Heart left ventricle (tissue), 16 donors: ENCODE measurements at regions not wholly inside any gene's neighbourhood (a gene's known extent, or its start where the extent isn't known, plus 50 kb on each side); places are given as distances from the start of the nearest gene placed in this dataset.
A peak's percentile ranks its signal among the peaks of the same experiment; 100 is the strongest.

Experiments used
- ATAC-seq, 4 donors: fragments of 200-7000 bp; cut with Tn5 transposase; one replicate each; pipeline ENCODE4 v1.9.1; 2020 to 2022; ENCODE audit warnings: moderate library complexity in 4 of 4, mild to moderate bottlenecking in 3 of 4, moderate number of reproducible peaks in 1 of 4
- DNase-seq, 5 donors: peaks; one replicate each; pipeline ENCODE4 v3.0.0-alpha.2; 2020
- H3K27ac ChIP-seq, 12 donors: fragments of 200-600 bp; sonication (generic) in 4 of 12; one replicate each; pipeline versions ENCODE4 v1.5.0 to v1.8.0; 2016 to 2022; ENCODE audit warnings: mild to moderate bottlenecking in 2 of 12
- H3K27me3 ChIP-seq, 9 donors: fragments of 200-600 bp; sonication (generic) in 2 of 9; one replicate each; pipeline versions ENCODE4 v1.5.1 to v1.8.0; 2016 to 2022; ENCODE audit warnings: mild to moderate bottlenecking in 3 of 9
- H3K36me3 ChIP-seq, 9 donors: fragments of 200-600 bp; sonication (generic) in 2 of 9; one replicate each; pipeline versions ENCODE4 v1.5.0 to v1.8.0; 2018 to 2022; ENCODE audit warnings: mild to moderate bottlenecking in 2 of 9
- H3K4me1 ChIP-seq, 12 donors: fragments of 200-600 bp; sonication (generic) in 4 of 12; one replicate each; pipeline versions ENCODE4 v1.5.0 to v1.8.0; 2016 to 2022; ENCODE audit warnings: mild to moderate bottlenecking in 3 of 12
- H3K4me3 ChIP-seq, 12 donors: fragments of 200-600 bp; sonication (generic) in 4 of 12; one replicate each; pipeline versions ENCODE4 v1.5.0 to v1.8.0; 2017 to 2022; ENCODE audit warnings: mild to moderate bottlenecking in 9 of 12, moderate library complexity in 4 of 12
- H3K9me3 ChIP-seq, 12 donors: fragments of 200-600 bp; sonication (generic) in 4 of 12; one replicate each; pipeline versions ENCODE4 v1.5.0 to v1.8.0; 2016 to 2022; ENCODE audit warnings: mild to moderate bottlenecking in 1 of 12
- CTCF ChIP-seq, 12 donors: fragments of 200-600 bp; sonication (generic) in 4 of 12; IDR thresholded peaks; one replicate each; pipeline versions ENCODE4 v1.5.0 to v1.8.0; 2018 to 2022; ENCODE audit warnings: antibody characterized with exemption in 12 of 12, mild to moderate bottlenecking in 5 of 12
- POLR2A ChIP-seq, 2 donors: fragments of 450-650 bp; IDR thresholded peaks; one replicate each; pipeline ENCODE4 v1.6.1; 2017; ENCODE audit warnings: antibody characterized with exemption in 2 of 2, mild to moderate bottlenecking in 2 of 2, moderate library complexity in 2 of 2
- WGBS, 4 donors: extraction: QIAGEN DNeasy Blood & Tissue Kit in 2 of 4; methylation state at CpG; one replicate each; pipeline versions ENCODE4 v1.1.5 to v1.1.7; 2013 to 2018; 5-methylcytosine and 5-hydroxymethylcytosine counted together
- intact Hi-C, 10 donors: fragments of 100-400 bp; cut with DNase I; formaldehyde crosslinking; loops; one replicate each; pipeline versions ENCODE4 v1.11.1 to v1.14.2; 2022
- donor health status: ischemic (EF 13 %, LVEDD 7.1; RV severe dilation, severe dysfunction).
- donor health status: healthy with polysubstance abuse.
- donor health status: DM: no; HTN: yes; CAD: no.
- donor health status: DM: no; HTN: no; CAD: no.
- donor health status: ischemic (EF 25% LVEDD 6.9; RV normal size, moderate dysfunction).
- donor health status: ischemic (EF 25% LVEDD 5.7; RV mildly dilated, moderate dysfunction).
- donor health status: healthy.
- donor health status: DM: yes; HTN: yes; CAD: no.
- donor health status: ischemic (EF 35%, LVEDD 5.7; RV mildly dilated, moderate dysfunction).
- donor health status: nonischemic (EF 11% LVEDD 7.7; RV severe dilation, severe dysfunction).
- donor health status: DM: yes; HTN: yes; CAD: no.
- donor health status: PGD.
- donor health status: ischemic (EF 29% LVEDD 5.4; RV normal size, mild dysfunction).
- donor health status: nonischemic (EF 23%, LVEDD 6.1; RV moderate dilation, normal function).

- peak; percentile 80 to 95 (median 88) for ATAC-seq
- intact Hi-C loops = no loop called here
- peaks cover 0 to 37% (median 12%) of the 10 kb centered on the region in 12 donors for H3K4me1 ChIP-seq
- 15 to 32% (median 24%) methylated on average over 7 of the region's 7 CpGs for WGBS, 4 donors
- peak overlapping the region in 11 of 12 donors; percentile 29 to 76 (median 65) for H3K27ac ChIP-seq
- TF ChIP-seq CTCF (IDR thresholded peaks at IDR 0.05) (no peak), POLR2A (IDR thresholded peaks at IDR 0.05) (no peak)
- H3K27me3 ChIP-seq = no peaks in the 10 kb centered on the region
- DNase-seq = no peak
- H3K9me3 ChIP-seq = no peaks in the 10 kb centered on the region
- no peaks in the 10 kb centered on the region for H3K36me3 ChIP-seq
- H3K4me3 ChIP-seq = no peak overlapping the region
Measured at GRCh38 chr3:69505770-69506407, 120.0 kb upstream of the FRMD4B start.

- TF ChIP-seq POLR2A (IDR thresholded peaks at IDR 0.05) = no peak
- TF ChIP-seq CTCF (IDR thresholded peaks at IDR 0.05) = no peak
- ATAC-seq (no peak), DNase-seq (no peak)
- H3K36me3 ChIP-seq = no peaks in the 10 kb centered on the region
- no peak overlapping the region for H3K27ac ChIP-seq
- H3K9me3 ChIP-seq = no peaks in the 10 kb centered on the region
- no peak overlapping the region for H3K4me3 ChIP-seq
- intact Hi-C loops = no loop called here
- peaks cover 0 to 36% (median 18%) of the 10 kb centered on the region in 12 donors for H3K4me1 ChIP-seq
- H3K27me3 ChIP-seq = no peaks in the 10 kb centered on the region
- WGBS, 4 donors = 79 to 91% (median 84%) methylated on average over 3 of the region's 3 CpGs
Measured at GRCh38 chr3:69504232-69504631, 118.3 kb upstream of the FRMD4B start.

- ATAC-seq (peak; percentile 13 to 72 (median 60)), DNase-seq (peak in 2 of 5 donors; percentile 36)
- intact Hi-C loops = no loop called here
- Histone ChIP-seq H3K27ac (peak overlapping the region in 9 of 12 donors; percentile 14 to 86 (median 46)), H3K4me1 (peaks cover 0 to 28% (median 17%) of the 10 kb centered on the region in 12 donors), H3K27me3 (no peaks in the 10 kb centered on the region), H3K4me3 (no peak overlapping the region), H3K36me3 (no peaks in the 10 kb centered on the region), H3K9me3 (no peaks in the 10 kb centered on the region)
- no peak for TF ChIP-seq POLR2A (IDR thresholded peaks at IDR 0.05)
- TF ChIP-seq CTCF (IDR thresholded peaks at IDR 0.05) = no peak
- WGBS, 4 donors = 64 to 69% (median 66%) methylated on average over 5 of the region's 5 CpGs
Measured at GRCh38 chr3:69500604-69501003, 114.7 kb upstream of the FRMD4B start.

- TF ChIP-seq CTCF (IDR thresholded peaks at IDR 0.05) (no peak), POLR2A (IDR thresholded peaks at IDR 0.05) (no peak)
- H3K4me1 ChIP-seq = peaks cover 0 to 26% (median 15%) of the 10 kb centered on the region in 12 donors
- DNase-seq (peak; percentile 35 to 79 (median 59)), ATAC-seq (peak; percentile 86 to 94 (median 89))
- no peak overlapping the region for H3K4me3 ChIP-seq
- intact Hi-C loops = no loop called here
- 16 to 31% (median 28%) methylated on average over 9 of the region's 9 CpGs for WGBS, 4 donors
- H3K27me3 ChIP-seq = no peaks in the 10 kb centered on the region
- H3K9me3 ChIP-seq = no peaks in the 10 kb centered on the region
- H3K27ac ChIP-seq = peak overlapping the region in 10 of 12 donors; percentile 14 to 86 (median 43)
- no peaks in the 10 kb centered on the region for H3K36me3 ChIP-seq
Measured at GRCh38 chr3:69499899-69500421, 114.1 kb upstream of the FRMD4B start.
